ENCODE measurements at regions not wholly inside any gene's neighbourhood (a gene's known extent, or its start where the extent isn't known, plus 50 kb on each side); places are given as distances from the start of the nearest gene placed in this dataset.
"Not testable (repeated sequence)": the region's sequence is repeated elsewhere in the genome, so short reads cannot be mapped to it uniquely, and the experiment has no call there.

GRCh38 chr2:91766349-91767048 is 3075.0 kb downstream of the RPIA start:
- H3K79me2 ChIP-seq (ENCODE audit: insufficient read depth); H3K9me2 ChIP-seq; H3F3A ChIP-seq (replicated peaks; ENCODE audit: insufficient read depth); DNase-seq; H3K9me3 ChIP-seq; H3K4me1 ChIP-seq (ENCODE audit: control insufficient read depth in 1 of 2, insufficient read depth in 2 of 2, low read depth in 1 of 2, low read length in 1 of 2); H3K36me3 ChIP-seq (replicated peaks in 1 of 2; ENCODE audit: control insufficient read depth in 1 of 2, insufficient read depth in 2 of 2, low read length in 1 of 2); H3K4me3 ChIP-seq (ENCODE audit: low read depth in 2 of 2, low read length in 1 of 2); H3K27me3 ChIP-seq (ENCODE audit: insufficient read depth); CTCF ChIA-PET; POLR2A ChIA-PET; H2AFZ ChIP-seq (ENCODE audit: low read depth); H3K9ac ChIP-seq; H4K20me1 ChIP-seq (ENCODE audit: insufficient read depth): not testable (repeated sequence)
- Histone ChIP-seq H3K27ac (ENCODE audit: low read depth in 2 of 2, low read length in 1 of 2) (peak overlapping the region in 1 of 2 experiments; percentile 41; a peak in 2 of 4 replicates), H3K4me2 (peak overlapping the region; percentile 52; the same call in 1 of the 2 replicates)
- TF ChIP-seq FOSL2 (IDR thresholded peaks at IDR 0.05; ENCODE audit: borderline replicate concordance, low read depth) (peak; percentile 92), JUND (IDR thresholded peaks at IDR 0.05) (peak; percentile 70), TCF12 (IDR thresholded peaks at IDR 0.05) (peak; percentile 28; the same call in 1 of the 2 replicates), NFIC (IDR thresholded peaks at IDR 0.05; ENCODE audit: borderline replicate concordance) (peak; percentile 73)
- 5% methylated on average over 4 of the region's 9 CpGs for WGBS (ENCODE audit: low lambda C conversion rate)

GRCh38 chr2:91768301-91768700 is 3076.8 kb downstream of the RPIA start:
- WGBS (ENCODE audit: low lambda C conversion rate), result 38% methylated on average over 2 of the region's 3 CpGs
- DNase-seq, result not testable (repeated sequence)

GRCh38 chr2:91768997-91769396 is 3077.5 kb downstream of the RPIA start:
- H3K79me2 ChIP-seq (ENCODE audit: insufficient read depth); H3K4me1 ChIP-seq (ENCODE audit: control insufficient read depth in 1 of 2, insufficient read depth in 2 of 2, low read depth in 1 of 2, low read length in 1 of 2); H3K27ac ChIP-seq (ENCODE audit: low read depth in 2 of 2, low read length in 1 of 2); H4K20me1 ChIP-seq (ENCODE audit: insufficient read depth); H2AFZ ChIP-seq (ENCODE audit: low read depth); H3F3A ChIP-seq (replicated peaks; ENCODE audit: insufficient read depth); H3K27me3 ChIP-seq (ENCODE audit: insufficient read depth); H3K36me3 ChIP-seq (replicated peaks in 1 of 2; ENCODE audit: control insufficient read depth in 1 of 2, insufficient read depth in 2 of 2, low read length in 1 of 2); H3K9me3 ChIP-seq; H3K9me2 ChIP-seq; H3K4me3 ChIP-seq (ENCODE audit: low read depth in 2 of 2, low read length in 1 of 2); H3K4me2 ChIP-seq; H3K9ac ChIP-seq; CTCF ChIA-PET; POLR2A ChIA-PET; DNase-seq: not testable (repeated sequence)
- 8% methylated on average over 6 of the region's 9 CpGs for WGBS (ENCODE audit: low lambda C conversion rate)

More at GRCh38 chr2:91768301-91768700, 3076.8 kb downstream of the RPIA start:
- H3F3A ChIP-seq (replicated peaks; ENCODE audit: insufficient read depth); H3K4me3 ChIP-seq (ENCODE audit: low read depth in 2 of 2, low read length in 1 of 2); H3K4me2 ChIP-seq; CTCF ChIA-PET; H3K9me2 ChIP-seq; H3K79me2 ChIP-seq (ENCODE audit: insufficient read depth); H2AFZ ChIP-seq (ENCODE audit: low read depth); H3K4me1 ChIP-seq (ENCODE audit: control insufficient read depth in 1 of 2, insufficient read depth in 2 of 2, low read depth in 1 of 2, low read length in 1 of 2); H3K27me3 ChIP-seq (ENCODE audit: insufficient read depth); H3K9me3 ChIP-seq; POLR2A ChIA-PET; H3K27ac ChIP-seq (ENCODE audit: low read depth in 2 of 2, low read length in 1 of 2); H3K9ac ChIP-seq; H4K20me1 ChIP-seq (ENCODE audit: insufficient read depth); H3K36me3 ChIP-seq (replicated peaks in 1 of 2; ENCODE audit: control insufficient read depth in 1 of 2, insufficient read depth in 2 of 2, low read length in 1 of 2): not testable (repeated sequence)

- H3K9me2 ChIP-seq; H2AFZ ChIP-seq (ENCODE audit: low read depth); H3K4me2 ChIP-seq; H3F3A ChIP-seq (replicated peaks; ENCODE audit: insufficient read depth); DNase-seq; CTCF ChIA-PET; H3K27me3 ChIP-seq (ENCODE audit: insufficient read depth); H3K79me2 ChIP-seq (ENCODE audit: insufficient read depth); H4K20me1 ChIP-seq (ENCODE audit: insufficient read depth); H3K9ac ChIP-seq; H3K4me3 ChIP-seq (ENCODE audit: low read depth in 2 of 2, low read length in 1 of 2); H3K4me1 ChIP-seq (ENCODE audit: control insufficient read depth in 1 of 2, insufficient read depth in 2 of 2, low read depth in 1 of 2, low read length in 1 of 2); H3K9me3 ChIP-seq; H3K27ac ChIP-seq (ENCODE audit: low read depth in 2 of 2, low read length in 1 of 2); H3K36me3 ChIP-seq (replicated peaks in 1 of 2; ENCODE audit: control insufficient read depth in 1 of 2, insufficient read depth in 2 of 2, low read length in 1 of 2); POLR2A ChIA-PET: not testable (repeated sequence)
- 31% methylated on average over 3 of the region's 8 CpGs for WGBS (ENCODE audit: low lambda C conversion rate)
These were observed 3078.6 kb downstream of the RPIA start for GRCh38 chr2:91770046-91770575.

- H3K4me2 ChIP-seq; H3F3A ChIP-seq (replicated peaks; ENCODE audit: insufficient read depth); H3K27me3 ChIP-seq (ENCODE audit: insufficient read depth); POLR2A ChIA-PET; H4K20me1 ChIP-seq (ENCODE audit: insufficient read depth); H3K9me2 ChIP-seq; CTCF ChIA-PET; H3K9me3 ChIP-seq; H3K79me2 ChIP-seq (ENCODE audit: insufficient read depth); H3K4me3 ChIP-seq (ENCODE audit: low read depth in 2 of 2, low read length in 1 of 2); H2AFZ ChIP-seq (ENCODE audit: low read depth); H3K36me3 ChIP-seq (replicated peaks in 1 of 2; ENCODE audit: control insufficient read depth in 1 of 2, insufficient read depth in 2 of 2, low read length in 1 of 2); H3K4me1 ChIP-seq (ENCODE audit: control insufficient read depth in 1 of 2, insufficient read depth in 2 of 2, low read depth in 1 of 2, low read length in 1 of 2); H3K27ac ChIP-seq (ENCODE audit: low read depth in 2 of 2, low read length in 1 of 2); H3K9ac ChIP-seq; DNase-seq: not testable (repeated sequence)
- 60% methylated on average over 1 of the region's 4 CpGs for WGBS (ENCODE audit: low lambda C conversion rate)
These were observed 3080.1 kb downstream of the RPIA start for GRCh38 chr2:91771604-91772003.

- H3K9me2 ChIP-seq; H3K9me3 ChIP-seq; DNase-seq; H3K27me3 ChIP-seq (ENCODE audit: insufficient read depth); CTCF ChIA-PET; H2AFZ ChIP-seq (ENCODE audit: low read depth); H3F3A ChIP-seq (replicated peaks; ENCODE audit: insufficient read depth); H3K4me1 ChIP-seq (ENCODE audit: control insufficient read depth in 1 of 2, insufficient read depth in 2 of 2, low read depth in 1 of 2, low read length in 1 of 2); H3K4me2 ChIP-seq; H3K27ac ChIP-seq (ENCODE audit: low read depth in 2 of 2, low read length in 1 of 2); H3K36me3 ChIP-seq (replicated peaks in 1 of 2; ENCODE audit: control insufficient read depth in 1 of 2, insufficient read depth in 2 of 2, low read length in 1 of 2); H3K4me3 ChIP-seq (ENCODE audit: low read depth in 2 of 2, low read length in 1 of 2); H4K20me1 ChIP-seq (ENCODE audit: insufficient read depth); H3K9ac ChIP-seq; H3K79me2 ChIP-seq (ENCODE audit: insufficient read depth); POLR2A ChIA-PET: not testable (repeated sequence)
- WGBS (ENCODE audit: low lambda C conversion rate), result 20% methylated on average over 3 of the region's 13 CpGs
These were observed 3080.9 kb downstream of the RPIA start for GRCh38 chr2:91772240-91772937.

All from SK-N-SH (cell line).